ENCODE measurements at regions not wholly inside any gene's neighbourhood (a gene's known extent, or its start where the extent isn't known, plus 50 kb on each side); places are given as distances from the start of the nearest gene placed in this dataset.

GRCh38 chr10:111705021-111705420 is 478.5 kb downstream of the GPAM start:
- no peak for TF ChIP-seq CTCF (IDR thresholded peaks at IDR 0.05 in 8 of 11, conservative IDR thresholded peaks at IDR 0.05 in 3 of 11)
- TF ChIP-seq POLR2AphosphoS5 (IDR thresholded peaks at IDR 0.05) = no peak

Data from spleen (tissue), 7 donors.